ENCODE measurements at regions not wholly inside any gene's neighbourhood (a gene's known extent, or its start where the extent isn't known, plus 50 kb on each side); places are given as distances from the start of the nearest gene placed in this dataset.

DNA sequence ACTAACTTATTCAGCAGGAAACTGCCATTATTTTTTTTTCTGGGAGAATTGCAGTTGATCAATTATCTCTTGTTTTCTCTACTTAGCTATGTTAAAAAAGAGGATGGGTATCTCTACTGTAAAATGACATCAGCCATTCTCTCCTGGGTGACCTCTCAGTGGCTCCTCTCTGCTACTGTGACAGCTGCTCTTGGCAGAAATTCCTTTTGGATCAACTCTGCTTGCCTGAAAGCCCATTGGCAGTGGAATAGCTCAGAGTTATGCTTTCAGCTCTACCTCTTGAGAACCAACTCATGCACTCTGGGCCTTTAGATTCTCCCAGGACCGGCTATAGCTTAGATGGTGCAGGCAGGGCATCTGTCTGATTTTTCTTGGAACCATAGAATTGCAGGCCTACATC is 99.9 kb upstream of the GAP43 start:
- TF ChIP-seq CTCF (IDR thresholded peaks at IDR 0.05; ENCODE audit: insufficient read depth, low read length, poor library complexity, severe bottlenecking) (no peak), EZH2phosphoT487 (conservative IDR thresholded peaks at IDR 0.05; ENCODE audit: low read length) (no peak)

Measured in SU-DHL-6 (cell line).